ENCODE measurements at regions not wholly inside any gene's neighbourhood (a gene's known extent, or its start where the extent isn't known, plus 50 kb on each side); places are given as distances from the start of the nearest gene placed in this dataset.
A peak's percentile ranks its signal among the peaks of the same experiment; 100 is the strongest.
"Not testable (repeated sequence)": the region's sequence is repeated elsewhere in the genome, so short reads cannot be mapped to it uniquely, and the experiment has no call there.

- intact Hi-C loops (cut with DNase I): no loop called here
- WGBS, 2 donors: 93 to 97% methylated on average over 4 of the region's 4 CpGs
These were observed 247.8 kb downstream of the FNDC1 start for GRCh38 chr6:159416891-159417560.

DNA sequence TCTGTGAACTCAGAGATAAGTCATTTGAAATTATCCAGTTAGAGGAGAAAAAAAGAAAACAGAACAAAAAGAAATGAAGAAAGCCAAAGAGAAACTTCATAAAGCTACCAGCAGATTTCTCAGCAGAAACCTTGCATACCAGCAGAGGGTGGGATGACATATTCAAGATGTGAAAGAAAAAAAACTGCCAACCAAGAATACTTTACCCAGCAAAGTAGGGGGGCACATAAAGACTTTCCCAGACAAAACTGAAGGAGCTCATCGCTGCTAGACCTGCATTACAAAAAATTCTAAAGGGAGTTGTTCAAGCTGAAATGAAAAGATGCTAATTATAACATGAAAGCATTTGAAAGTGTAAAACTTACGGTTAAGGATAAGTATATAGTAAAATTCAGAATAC lies 246.3 kb downstream of the FNDC1 start:
- no peaks in the 10 kb centered on the region for H3K27me3 ChIP-seq
- no peak for DNase-seq
- H3K27ac ChIP-seq: no peak overlapping the region
- no peaks in the 10 kb centered on the region for H3K4me1 ChIP-seq
- H3K9me3 ChIP-seq: no peaks in the 10 kb centered on the region
- TF ChIP-seq POLR2A (IDR thresholded peaks at IDR 0.05): no peak
- no peak for TF ChIP-seq CTCF (IDR thresholded peaks at IDR 0.05)
- intact Hi-C loops (cut with DNase I): no loop called here
- H3K4me3 ChIP-seq (replicated peaks in 1 of 3): no peak overlapping the region
- H3K36me3 ChIP-seq: no peaks in the 10 kb centered on the region
- WGBS, 2 donors: 87% methylated on average over 2 of the region's 2 CpGs

More at GRCh38 chr6:159416891-159417560, 247.8 kb downstream of the FNDC1 start:
- DNase-seq: no peak
- Histone ChIP-seq H3K9me3 (no peaks in the 10 kb centered on the region), H3K27me3 (no peaks in the 10 kb centered on the region), H3K36me3 (no peaks in the 10 kb centered on the region), H3K4me1 (no peaks in the 10 kb centered on the region), H3K4me3 (replicated peaks in 1 of 3) (no peak overlapping the region), H3K27ac (no peak overlapping the region)
- TF ChIP-seq CTCF (IDR thresholded peaks at IDR 0.05) (no peak), POLR2A (IDR thresholded peaks at IDR 0.05) (no peak)

DNA sequence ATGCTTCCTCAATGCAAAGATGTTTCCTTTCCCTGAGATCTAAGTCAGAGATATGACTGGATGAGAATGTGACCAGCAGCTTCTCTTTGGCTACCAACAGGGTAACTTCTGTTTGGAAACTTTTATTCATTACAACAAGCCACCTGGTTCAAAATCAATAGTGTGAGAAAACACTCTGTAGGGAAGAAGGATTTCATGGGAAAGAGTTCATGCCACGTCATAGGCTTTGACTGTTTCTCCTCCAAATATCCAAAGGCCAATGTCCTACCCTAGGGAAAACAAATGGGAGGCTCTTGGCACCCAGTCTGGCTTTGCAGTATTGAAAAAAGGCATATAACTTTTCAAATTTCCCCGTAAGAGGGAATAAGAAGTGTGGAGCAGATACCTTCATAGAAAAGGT lies 245.5 kb downstream of the FNDC1 start:
- WGBS, 2 donors: 79 to 81% methylated on average over 2 of the region's 2 CpGs
- intact Hi-C loops (cut with DNase I): no loop called here
- H3K36me3 ChIP-seq: no peaks in the 10 kb centered on the region
- DNase-seq: no peak
- H3K27ac ChIP-seq: no peak overlapping the region
- H3K4me3 ChIP-seq (replicated peaks in 1 of 3): no peak overlapping the region
- no peaks in the 10 kb centered on the region for H3K9me3 ChIP-seq
- H3K4me1 ChIP-seq: no peaks in the 10 kb centered on the region
- no peaks in the 10 kb centered on the region for H3K27me3 ChIP-seq
- TF ChIP-seq CTCF (IDR thresholded peaks at IDR 0.05) (no peak), POLR2A (IDR thresholded peaks at IDR 0.05) (no peak)

- H3K27ac ChIP-seq; DNase-seq; H3K4me3 ChIP-seq (replicated peaks in 1 of 3); intact Hi-C loops (cut with DNase I); H3K36me3 ChIP-seq; H3K9me3 ChIP-seq; H3K27me3 ChIP-seq: not testable (repeated sequence)
- H3K4me1 ChIP-seq: peaks cover 5 to 25% of the 10 kb centered on the region in 2 donors
- 92 to 98% methylated on average over 11 to 22 of the region's 41 CpGs for WGBS, 2 donors
These were observed 238.1 kb downstream of the FNDC1 start for GRCh38 chr6:159407211-159407780.

GRCh38 chr6:159404296-159404695 lies 235.1 kb downstream of the FNDC1 start:
- Histone ChIP-seq H3K27ac (peak overlapping the region in 2 of 3 donors; percentile 78 to 87), H3K9me3 (no peaks in the 10 kb centered on the region), H3K4me1 (peaks cover 8 to 49% of the 10 kb centered on the region in 2 donors), H3K4me3 (replicated peaks in 1 of 3) (no peak overlapping the region), H3K36me3 (no peaks in the 10 kb centered on the region), H3K27me3 (no peaks in the 10 kb centered on the region)
- peak; percentile 63 to 65 for DNase-seq
- WGBS, 2 donors: 58 to 63% methylated on average over 2 of the region's 2 CpGs
- intact Hi-C loops (cut with DNase I): no loop called here
- TF ChIP-seq CTCF (IDR thresholded peaks at IDR 0.05): no peak
- no peak for TF ChIP-seq POLR2A (IDR thresholded peaks at IDR 0.05)

Measured in thyroid gland (tissue), 4 donors.